ENCODE measurements at regions not wholly inside any gene's neighbourhood (a gene's known extent, or its start where the extent isn't known, plus 50 kb on each side); places are given as distances from the start of the nearest gene placed in this dataset.

- no peak for FAIRE-seq
- no peak for TF ChIP-seq EHMT2 (IDR thresholded peaks at IDR 0.05; ENCODE audit: low read depth)
- no peak for TF ChIP-seq PHF8 (IDR thresholded peaks at IDR 0.05; ENCODE audit: borderline replicate concordance, low read depth)
- TF ChIP-seq HEYL (CRISPR knock-in tag; IDR thresholded peaks at IDR 0.05) = no peak
- no peak for TF ChIP-seq ZNF302 (CRISPR knock-in tag; IDR thresholded peaks at IDR 0.05)
- Histone ChIP-seq H3K4me1 (no peaks in the 10 kb centered on the region), H3K4me2 (no peak overlapping the region), H3K4me3 (no peak overlapping the region), H3K9me3 (no peaks in the 10 kb centered on the region), H3K27ac (no peak overlapping the region)
- 11% methylated on average over 3 of the region's 3 CpGs for WGBS (ENCODE audit: missing lambda C conversion rate)
- ATAC-seq = no peak
- ChIA-PET POLR2A (no interaction called here), CTCF (no interaction called here)
- no peak for DNase-seq (ENCODE audit: low read depth in 1 of 2, low spot score in 1 of 2)
Observed at GRCh38 chr1:239155466-239156091, 230.8 kb upstream of the CHRM3 start.

DNA sequence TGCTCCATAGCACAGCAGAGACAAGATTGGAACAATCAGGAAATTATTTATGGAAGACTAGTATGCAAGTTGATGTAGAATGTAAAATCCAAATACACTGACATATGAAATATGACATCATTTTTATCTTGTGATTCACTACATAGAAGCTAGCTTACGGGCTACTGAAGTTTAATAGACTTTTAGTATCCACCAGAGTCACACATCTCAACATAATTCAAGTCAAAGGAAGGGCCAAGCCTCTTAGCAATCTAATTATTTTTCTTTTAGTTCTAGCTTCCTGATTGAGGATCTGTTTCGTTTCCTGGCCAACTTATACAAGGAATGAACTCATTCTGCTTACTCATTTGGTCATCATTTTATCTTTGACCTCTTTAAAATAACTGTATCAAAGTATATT, 234.4 kb upstream of the CHRM3 start:
- no peak overlapping the region for H3K4me2 ChIP-seq
- H3K9me3 ChIP-seq = no peaks in the 10 kb centered on the region
- H3K4me1 ChIP-seq = no peaks in the 10 kb centered on the region
- H3K4me3 ChIP-seq = no peak overlapping the region
- POLR2A ChIA-PET = no interaction called here
- no peak for FAIRE-seq
- 14% methylated on average over 2 of the region's 2 CpGs for WGBS (ENCODE audit: missing lambda C conversion rate)
- TF ChIP-seq CBX8 (IDR thresholded peaks at IDR 0.05) = no peak
- TF ChIP-seq RCOR1 (IDR thresholded peaks at IDR 0.05; ENCODE audit: low read depth, low read length) = no peak
- TF ChIP-seq RFX5 (IDR thresholded peaks at IDR 0.05) = no peak
- TF ChIP-seq CBX2 (IDR thresholded peaks at IDR 0.05; ENCODE audit: borderline replicate concordance, low read depth) = no peak
- CTCF ChIA-PET = no interaction called here
- no peak overlapping the region for H3K27ac ChIP-seq
- no peak for ATAC-seq
- DNase-seq (ENCODE audit: low read depth in 1 of 2, low spot score in 1 of 2) = no peak

DNA sequence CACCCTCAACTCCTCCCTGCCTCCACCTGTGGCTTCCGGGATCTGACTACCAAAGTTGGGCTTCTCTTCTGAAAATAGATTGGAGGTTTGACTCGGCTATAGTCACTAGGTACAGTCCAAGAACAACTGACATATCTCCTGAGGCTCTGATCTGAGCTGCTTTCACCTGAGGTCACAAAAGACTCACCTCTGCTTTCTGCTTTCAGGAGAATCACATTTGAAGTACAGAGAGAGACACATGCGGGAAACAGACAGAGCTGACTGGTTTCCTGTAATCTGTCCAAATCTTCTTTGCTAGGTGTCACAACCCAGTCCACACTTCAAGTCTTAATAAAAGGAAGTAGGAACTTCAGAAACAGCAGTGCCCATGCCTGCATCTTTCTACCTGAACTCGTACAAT, 245.4 kb upstream of the CHRM3 start:
- ATAC-seq = no peak

More for the DNA sequence above, 245.4 kb upstream of the CHRM3 start:
- WGBS (ENCODE audit: missing lambda C conversion rate) = 38% methylated on average over 4 of the region's 4 CpGs
- no peak for FAIRE-seq
- Histone ChIP-seq H3K27ac (no peak overlapping the region), H3K4me2 (no peak overlapping the region), H3K4me3 (no peak overlapping the region), H3K4me1 (no peaks in the 10 kb centered on the region), H3K9me3 (no peaks in the 10 kb centered on the region)
- no peak for DNase-seq (ENCODE audit: low read depth in 1 of 2, low spot score in 1 of 2)
- TF ChIP-seq MAZ (IDR thresholded peaks at IDR 0.05; ENCODE audit: borderline replicate concordance, low read depth, low read length) (no peak), ATOH8 (CRISPR knock-in tag; IDR thresholded peaks at IDR 0.05; ENCODE audit: low read depth) (no peak), ESRRA (IDR thresholded peaks at IDR 0.05; ENCODE audit: borderline replicate concordance, low read length) (no peak), SMC3 (IDR thresholded peaks at IDR 0.05) (no peak), SREBF2 (IDR thresholded peaks at IDR 0.05) (no peak), HOXB5 (CRISPR knock-in tag; IDR thresholded peaks at IDR 0.05) (no peak), PHF8 (IDR thresholded peaks at IDR 0.05; ENCODE audit: borderline replicate concordance, low read depth) (no peak), CTCF (IDR thresholded peaks at IDR 0.05) (no peak), HMGXB4 (CRISPR knock-in tag; IDR thresholded peaks at IDR 0.05; ENCODE audit: borderline replicate concordance) (no peak), MYC (IDR thresholded peaks at IDR 0.05; ENCODE audit: borderline replicate concordance, low read length) (no peak), KDM5A (IDR thresholded peaks at IDR 0.05) (no peak), GATA3 (IDR thresholded peaks at IDR 0.05; ENCODE audit: borderline replicate concordance) (no peak), HOXB13 (CRISPR knock-in tag; IDR thresholded peaks at IDR 0.05; ENCODE audit: low read depth) (no peak), NPAS2 (CRISPR knock-in tag; IDR thresholded peaks at IDR 0.05; ENCODE audit: borderline replicate concordance) (no peak), BHLHE40 (IDR thresholded peaks at IDR 0.05; ENCODE audit: low read depth, low read length) (no peak), CHD2 (IDR thresholded peaks at IDR 0.05; ENCODE audit: low read length, partially characterized antibody) (no peak)
- TF ChIP-seq, protein P1, sequence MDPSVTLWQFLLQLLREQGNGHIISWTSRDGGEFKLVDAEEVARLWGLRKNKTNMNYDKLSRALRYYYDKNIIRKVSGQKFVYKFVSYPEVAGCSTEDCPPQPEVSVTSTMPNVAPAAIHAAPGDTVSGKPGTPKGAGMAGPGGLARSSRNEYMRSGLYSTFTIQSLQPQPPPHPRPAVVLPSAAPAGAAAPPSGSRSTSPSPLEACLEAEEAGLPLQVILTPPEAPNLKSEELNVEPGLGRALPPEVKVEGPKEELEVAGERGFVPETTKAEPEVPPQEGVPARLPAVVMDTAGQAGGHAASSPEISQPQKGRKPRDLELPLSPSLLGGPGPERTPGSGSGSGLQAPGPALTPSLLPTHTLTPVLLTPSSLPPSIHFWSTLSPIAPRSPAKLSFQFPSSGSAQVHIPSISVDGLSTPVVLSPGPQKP (IDR thresholded peaks at IDR 0.05; ENCODE audit: low read depth, low read length) = no peak
- POLR2A ChIA-PET = no interaction called here
- CTCF ChIA-PET = no interaction called here
